Stomach smooth muscle (tissue), 2 donors: ENCODE measurements at regions not wholly inside any gene's neighbourhood (a gene's known extent, or its start where the extent isn't known, plus 50 kb on each side); places are given as distances from the start of the nearest gene placed in this dataset.

ENCODE experiments used
- H3K27ac ChIP-seq: one replicate; pipeline ENCODE4 v1.7.0; 2013; ENCODE audit warnings: mild to moderate bottlenecking, low read length, inconsistent platforms
- H3K27me3 ChIP-seq, 2 donors: one replicate each; pipeline ENCODE4 v1.7.0; 2013; ENCODE audit warnings: low read length in 2 of 2; ENCODE audit not compliant: insufficient read depth in 2 of 2, control insufficient read depth in 1 of 2
- H3K36me3 ChIP-seq, 2 donors: one replicate each; pipeline ENCODE4 v1.7.0; 2013; ENCODE audit warnings: low read length in 2 of 2; ENCODE audit not compliant: control insufficient read depth in 2 of 2, insufficient read depth in 2 of 2
- H3K4me1 ChIP-seq: one replicate; pipeline ENCODE4 v1.7.0; 2013; ENCODE audit warnings: low read length; ENCODE audit not compliant: control insufficient read depth, insufficient read depth
- H3K4me3 ChIP-seq, 2 donors: one replicate each; pipeline ENCODE4 v1.7.0; 2013; ENCODE audit warnings: low read length in 2 of 2
- H3K9ac ChIP-seq, 2 donors: one replicate each; pipeline ENCODE4 v1.7.0; 2013; ENCODE audit warnings: low read length in 2 of 2, mild to moderate bottlenecking in 1 of 2
- H3K9me3 ChIP-seq, 2 donors: one replicate each; pipeline ENCODE4 v1.7.0; 2013; ENCODE audit warnings: low read length in 2 of 2; ENCODE audit not compliant: control insufficient read depth in 2 of 2
- donor health status: healthy.
- donor health status: Pancreatic carcinoma.

- H3K9me3 ChIP-seq = peaks cover 6 to 8% of the 10 kb centered on the region in 2 donors
- H3K4me1 ChIP-seq = peaks cover 27% of the 10 kb centered on the region
- no peaks in the 10 kb centered on the region for H3K27me3 ChIP-seq
- no peaks in the 10 kb centered on the region for H3K36me3 ChIP-seq
- H3K9ac ChIP-seq = no peak overlapping the region
- H3K4me3 ChIP-seq = no peak overlapping the region
- H3K27ac ChIP-seq = peak overlapping the region; percentile 80
Measured at GRCh38 chr16:86411897-86412296, 98.4 kb upstream of the FOXF1 start.

GRCh38 chr16:86414991-86415740 is 95.2 kb upstream of the FOXF1 start:
- Histone ChIP-seq H3K4me3 (no peak overlapping the region), H3K9me3 (peaks cover 6 to 8% of the 10 kb centered on the region in 2 donors), H3K4me1 (peaks cover 10% of the 10 kb centered on the region), H3K27me3 (no peaks in the 10 kb centered on the region), H3K27ac (no peak overlapping the region), H3K9ac (peak overlapping the region in 1 of 2 donors; percentile 29), H3K36me3 (no peaks in the 10 kb centered on the region)

GRCh38 chr16:86418981-86419380 is 91.3 kb upstream of the FOXF1 start:
- Histone ChIP-seq H3K9me3 (no peaks in the 10 kb centered on the region), H3K27me3 (no peaks in the 10 kb centered on the region), H3K4me1 (peaks cover 6% of the 10 kb centered on the region), H3K36me3 (no peaks in the 10 kb centered on the region), H3K27ac (no peak overlapping the region), H3K9ac (no peak overlapping the region), H3K4me3 (no peak overlapping the region)

GRCh38 chr16:86419518-86419917 is 90.8 kb upstream of the FOXF1 start:
- Histone ChIP-seq H3K36me3 (no peaks in the 10 kb centered on the region), H3K27me3 (no peaks in the 10 kb centered on the region), H3K4me1 (peaks cover 12% of the 10 kb centered on the region), H3K27ac (no peak overlapping the region), H3K9ac (no peak overlapping the region), H3K4me3 (no peak overlapping the region), H3K9me3 (no peaks in the 10 kb centered on the region)

- no peaks in the 10 kb centered on the region for H3K36me3 ChIP-seq
- H3K9me3 ChIP-seq = no peaks in the 10 kb centered on the region
Measured at GRCh38 chr16:86421995-86422394, 88.3 kb upstream of the FOXF1 start.

GRCh38 chr16:86424398-86424797 is 85.9 kb upstream of the FOXF1 start:
- no peaks in the 10 kb centered on the region for H3K27me3 ChIP-seq
- H3K4me3 ChIP-seq = no peak overlapping the region
- peaks cover 28% of the 10 kb centered on the region for H3K4me1 ChIP-seq
- H3K36me3 ChIP-seq = no peaks in the 10 kb centered on the region
- peak overlapping the region; percentile 70 for H3K27ac ChIP-seq
- H3K9me3 ChIP-seq = no peaks in the 10 kb centered on the region
- H3K9ac ChIP-seq = peak overlapping the region; percentile 37 to 42

More at GRCh38 chr16:86421995-86422394, 88.3 kb upstream of the FOXF1 start:
- Histone ChIP-seq H3K4me1 (peaks cover 21% of the 10 kb centered on the region), H3K4me3 (no peak overlapping the region), H3K27me3 (no peaks in the 10 kb centered on the region), H3K9ac (no peak overlapping the region), H3K27ac (no peak overlapping the region)

- no peaks in the 10 kb centered on the region for H3K27me3 ChIP-seq
- H3K9me3 ChIP-seq = no peaks in the 10 kb centered on the region
- no peak overlapping the region for H3K4me3 ChIP-seq
- H3K27ac ChIP-seq = peak overlapping the region; percentile 70
- peak overlapping the region; percentile 37 to 42 for H3K9ac ChIP-seq
- no peaks in the 10 kb centered on the region for H3K36me3 ChIP-seq
- peaks cover 34% of the 10 kb centered on the region for H3K4me1 ChIP-seq
Measured at GRCh38 chr16:86424985-86425384, 85.3 kb upstream of the FOXF1 start.

- no peaks in the 10 kb centered on the region for H3K9me3 ChIP-seq
- no peak overlapping the region for H3K4me3 ChIP-seq
- no peak overlapping the region for H3K9ac ChIP-seq
- H3K27ac ChIP-seq = no peak overlapping the region
- H3K4me1 ChIP-seq = peaks cover 46% of the 10 kb centered on the region
- H3K36me3 ChIP-seq = no peaks in the 10 kb centered on the region
- H3K27me3 ChIP-seq = no peaks in the 10 kb centered on the region
Measured at GRCh38 chr16:86426063-86426642, 84.2 kb upstream of the FOXF1 start.

GRCh38 chr16:86427433-86427851 is 82.9 kb upstream of the FOXF1 start:
- H3K36me3 ChIP-seq = no peaks in the 10 kb centered on the region
- H3K9ac ChIP-seq = no peak overlapping the region
- peak overlapping the region; percentile 0 for H3K27ac ChIP-seq
- no peaks in the 10 kb centered on the region for H3K27me3 ChIP-seq
- no peak overlapping the region for H3K4me3 ChIP-seq
- H3K9me3 ChIP-seq = no peaks in the 10 kb centered on the region
- H3K4me1 ChIP-seq = peaks cover 59% of the 10 kb centered on the region

- H3K27ac ChIP-seq = peak overlapping the region; percentile 97
- H3K4me3 ChIP-seq = no peak overlapping the region
- H3K27me3 ChIP-seq = no peaks in the 10 kb centered on the region
- H3K36me3 ChIP-seq = no peaks in the 10 kb centered on the region
- H3K9me3 ChIP-seq = no peaks in the 10 kb centered on the region
- H3K9ac ChIP-seq = peak overlapping the region; percentile 51 to 64
- H3K4me1 ChIP-seq = peaks cover 69% of the 10 kb centered on the region
Measured at GRCh38 chr16:86428729-86429517, 81.4 kb upstream of the FOXF1 start.
